ENCODE measurements at regions not wholly inside any gene's neighbourhood (a gene's known extent, or its start where the extent isn't known, plus 50 kb on each side); places are given as distances from the start of the nearest gene placed in this dataset.
A peak's percentile ranks its signal among the peaks of the same experiment; 100 is the strongest.
"Not testable (repeated sequence)": the region's sequence is repeated elsewhere in the genome, so short reads cannot be mapped to it uniquely, and the experiment has no call there.

GRCh38 chr12:127797918-127798317 is 469.1 kb upstream of the TMEM132C start:
- DNase-seq (ENCODE audit: low read depth in 1 of 2, low spot score in 1 of 2), result no peak
- no peaks in the 10 kb centered on the region for H3K36me3 ChIP-seq
- H3K4me3 ChIP-seq, result no peak overlapping the region
- no peaks in the 10 kb centered on the region for H3K4me1 ChIP-seq (ENCODE audit: low read depth)
- H3K27me3 ChIP-seq, result no peaks in the 10 kb centered on the region
- H3K27ac ChIP-seq, result no peak overlapping the region
- TF ChIP-seq CTCF (IDR thresholded peaks at IDR 0.05; ENCODE audit: low read depth, low read length), result no peak
- H3K9me3 ChIP-seq (ENCODE audit: low read depth), result no peaks in the 10 kb centered on the region

DNA sequence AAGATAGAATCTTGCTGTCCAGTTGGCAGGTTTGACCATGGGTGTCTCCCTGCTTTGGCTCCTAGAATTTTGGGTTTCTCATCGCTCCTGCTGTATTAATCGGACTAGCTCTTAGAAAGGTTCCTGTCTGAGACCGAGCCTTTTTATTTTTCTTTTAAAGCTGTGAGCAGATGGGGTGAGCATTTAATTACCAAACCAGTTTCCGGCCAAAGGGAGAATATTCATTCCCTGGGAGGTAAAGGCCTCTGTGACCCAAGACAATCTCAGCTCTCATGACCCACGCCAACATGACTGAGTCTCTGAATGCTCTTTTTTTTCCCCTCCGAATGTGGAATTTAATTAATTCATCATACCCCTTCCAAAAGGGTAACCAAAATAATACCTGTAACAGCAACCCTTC is 464.7 kb upstream of the TMEM132C start:
- TF ChIP-seq CTCF (IDR thresholded peaks at IDR 0.05; ENCODE audit: low read depth, low read length), result no peak
- Histone ChIP-seq H3K4me3 (no peak overlapping the region), H3K9me3 (ENCODE audit: low read depth) (no peaks in the 10 kb centered on the region), H3K27me3 (no peaks in the 10 kb centered on the region), H3K36me3 (no peaks in the 10 kb centered on the region), H3K27ac (no peak overlapping the region), H3K4me1 (ENCODE audit: low read depth) (no peaks in the 10 kb centered on the region)
- DNase-seq (ENCODE audit: low read depth in 1 of 2, low spot score in 1 of 2), result no peak

GRCh38 chr12:127803545-127803944 is 463.4 kb upstream of the TMEM132C start:
- no peak for TF ChIP-seq CTCF (IDR thresholded peaks at IDR 0.05; ENCODE audit: low read depth, low read length)
- H3K27ac ChIP-seq, result no peak overlapping the region
- no peaks in the 10 kb centered on the region for H3K27me3 ChIP-seq
- no peak overlapping the region for H3K4me3 ChIP-seq
- no peaks in the 10 kb centered on the region for H3K36me3 ChIP-seq
- no peaks in the 10 kb centered on the region for H3K4me1 ChIP-seq (ENCODE audit: low read depth)
- DNase-seq (ENCODE audit: low read depth in 1 of 2, low spot score in 1 of 2), result no peak
- H3K9me3 ChIP-seq (ENCODE audit: low read depth), result no peaks in the 10 kb centered on the region

- Histone ChIP-seq H3K27me3 (no peaks in the 10 kb centered on the region), H3K4me3 (no peak overlapping the region), H3K36me3 (no peaks in the 10 kb centered on the region), H3K27ac (no peak overlapping the region), H3K4me1 (ENCODE audit: low read depth) (no peaks in the 10 kb centered on the region), H3K9me3 (ENCODE audit: low read depth) (no peaks in the 10 kb centered on the region)
- peak in 1 of 2 donors; percentile 62 for DNase-seq (ENCODE audit: low read depth in 1 of 2, low spot score in 1 of 2)
- no peak for TF ChIP-seq CTCF (IDR thresholded peaks at IDR 0.05; ENCODE audit: low read depth, low read length)
These were observed 457.7 kb upstream of the TMEM132C start for GRCh38 chr12:127809275-127809674.

DNA sequence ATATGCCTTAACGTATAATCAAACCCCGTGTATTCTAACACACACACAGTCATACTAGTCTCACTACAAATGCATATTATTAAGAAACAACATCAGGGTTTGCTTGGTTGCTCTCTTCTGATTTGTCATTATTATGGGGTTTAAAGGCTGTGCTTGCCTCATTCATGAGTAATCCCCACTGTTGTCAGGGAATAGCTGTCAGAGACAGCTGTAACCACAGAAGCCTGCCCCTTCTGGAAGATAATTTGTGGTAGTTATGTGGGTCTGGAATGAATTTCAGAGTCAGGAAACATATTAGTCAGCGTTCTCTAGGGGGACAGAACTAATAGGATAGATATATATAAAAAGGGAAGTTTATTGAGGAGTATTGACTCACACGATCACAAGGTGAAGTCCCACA is 456.9 kb upstream of the TMEM132C start:
- Histone ChIP-seq H3K27me3 (no peaks in the 10 kb centered on the region), H3K4me1 (ENCODE audit: low read depth) (no peaks in the 10 kb centered on the region), H3K9me3 (ENCODE audit: low read depth) (no peaks in the 10 kb centered on the region), H3K36me3 (no peaks in the 10 kb centered on the region), H3K27ac (no peak overlapping the region), H3K4me3 (no peak overlapping the region)
- no peak for TF ChIP-seq CTCF (IDR thresholded peaks at IDR 0.05; ENCODE audit: low read depth, low read length)
- peak in 1 of 2 donors; percentile 77 for DNase-seq (ENCODE audit: low read depth in 1 of 2, low spot score in 1 of 2)

DNA sequence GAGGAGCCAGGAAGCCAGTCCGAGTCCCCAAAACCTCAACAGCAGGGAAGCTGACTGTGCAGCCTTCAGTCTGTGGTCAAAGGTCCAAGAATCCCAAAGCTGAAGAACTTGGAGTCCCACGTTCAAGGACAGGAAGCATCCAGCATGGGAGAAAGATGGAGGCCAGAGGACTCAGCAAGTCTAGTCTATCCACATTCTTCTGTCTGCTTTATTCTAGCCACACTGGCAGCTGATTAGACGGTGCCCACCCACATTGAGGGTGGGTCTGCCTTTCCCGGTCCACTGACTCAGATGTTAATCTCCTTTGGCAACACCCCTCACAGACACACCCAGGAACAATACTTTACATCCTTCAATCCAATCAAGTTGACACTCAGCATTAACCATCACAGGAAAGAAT is 456.5 kb upstream of the TMEM132C start:
- not testable (repeated sequence) for H3K27me3 ChIP-seq; H3K9me3 ChIP-seq (ENCODE audit: low read depth); H3K4me1 ChIP-seq (ENCODE audit: low read depth); H3K27ac ChIP-seq; H3K36me3 ChIP-seq; DNase-seq (ENCODE audit: low read depth in 1 of 2, low spot score in 1 of 2); H3K4me3 ChIP-seq
